IMR-90 (cell line): ENCODE measurements at regions not wholly inside any gene's neighbourhood (a gene's known extent, or its start where the extent isn't known, plus 50 kb on each side); places are given as distances from the start of the nearest gene placed in this dataset.

ENCODE experiments used
- ATAC-seq: fragments of 200-7000 bp; cut with Tn5 transposase; 2 replicates; pipeline ENCODE4 v1.9.1; 2020; ENCODE audit warnings: low read depth, mild to moderate bottlenecking, moderate library complexity
- BruUV-seq: library from RNA; stranded (reverse); fragments of 400-500 nt; replicated peaks from 2 replicates; lab custom pipeline; 2021; lab: Mats Ljungman, UMichigan
- CTCF ChIA-PET: fragments of 300-600 bp; formaldehyde crosslinking; extraction: SDS; loops from one replicate; lab custom pipeline; 2021; ENCODE audit warnings: antibody characterized with exemption; lab: Yijun Ruan, JAX
- POLR2A ChIA-PET: fragments of 300-600 bp; sonication (Branson Sonifier 250); formaldehyde crosslinking; loops from one replicate; lab custom pipeline; 2022; ENCODE audit warnings: antibody characterized with exemption; ENCODE audit not compliant: unreplicated experiment; lab: Charles Lee
- DNase-seq: peaks from one replicate; pipeline ENCODE4 v3.0.0; 2013
- H2AFZ ChIP-seq: replicated peaks from 2 replicates; pipeline ENCODE3; 2013; ENCODE audit warnings: low read length, mild to moderate bottlenecking; ENCODE audit not compliant: poor library complexity
- H2AK5ac ChIP-seq: 2 replicates; pipeline ENCODE4 v1.6.1; 2013; ENCODE audit warnings: low read depth, low read length, inconsistent platforms
- H2AK9ac ChIP-seq: replicated peaks from 2 replicates; pipeline ENCODE3; 2013; ENCODE audit warnings: mild to moderate bottlenecking, low read depth, low read length, moderate library complexity; ENCODE audit not compliant: poor library complexity
- H2BK120ac ChIP-seq: 2 replicates; pipeline ENCODE4 v1.6.1; 2013; ENCODE audit warnings: low read depth, low read length, inconsistent platforms
- H2BK15ac ChIP-seq: 3 replicates; pipeline ENCODE4 v1.6.1; 2013; ENCODE audit warnings: low read depth, low read length, inconsistent platforms
- H2BK20ac ChIP-seq: 2 replicates; pipeline ENCODE4 v1.6.1; 2013; ENCODE audit warnings: low read depth, mild to moderate bottlenecking, inconsistent platforms, low read length, moderate library complexity
- H2BK5ac ChIP-seq: 2 replicates; pipeline ENCODE4 v1.6.1; 2013; ENCODE audit warnings: mild to moderate bottlenecking, low read depth, low read length, inconsistent platforms; ENCODE audit not compliant: poor library complexity, severe bottlenecking
- H3K14ac ChIP-seq: replicated peaks from 2 replicates; pipeline ENCODE4 v1.6.1; 2013; ENCODE audit warnings: low read depth, low read length, inconsistent platforms
- H3K18ac ChIP-seq: 2 replicates; pipeline ENCODE4 v1.6.1; 2013; ENCODE audit warnings: low read depth, low read length, control low read depth
- H3K23ac ChIP-seq: 2 replicates; pipeline ENCODE4 v1.6.1; 2013; ENCODE audit warnings: low read depth, low read length, inconsistent platforms
- H3K27ac ChIP-seq: 2 replicates; pipeline ENCODE4 v1.5.1; 2013; ENCODE audit warnings: mild to moderate bottlenecking, control low read depth, low read length; ENCODE audit not compliant: insufficient read depth
- H3K27me3 ChIP-seq: 2 replicates; pipeline ENCODE4 v1.6.1; 2013; ENCODE audit warnings: low read length; ENCODE audit not compliant: control insufficient read depth, insufficient read depth
- H3K36me3 ChIP-seq: 2 replicates; pipeline ENCODE4 v1.6.1; 2013; ENCODE audit warnings: low read length, mixed read lengths; ENCODE audit not compliant: control insufficient read depth, insufficient read depth
- H3K4ac ChIP-seq: 2 replicates; pipeline ENCODE4 v1.6.1; 2013; ENCODE audit warnings: low read depth, low read length, inconsistent platforms
- H3K4me1 ChIP-seq: 2 replicates; pipeline ENCODE4 v1.6.1; 2013; ENCODE audit warnings: low read length, mixed read lengths; ENCODE audit not compliant: control insufficient read depth, insufficient read depth
- H3K4me2 ChIP-seq: 2 replicates; pipeline ENCODE4 v1.6.1; 2013; ENCODE audit warnings: low read depth, mild to moderate bottlenecking, control low read depth, low read length, moderate library complexity
- H3K4me3 ChIP-seq: 2 replicates; pipeline ENCODE4 v1.5.1; 2013; ENCODE audit warnings: low read depth, mild to moderate bottlenecking, control low read depth, low read length, moderate library complexity; ENCODE audit not compliant: insufficient read depth
- H3K56ac ChIP-seq: 2 replicates; pipeline ENCODE4 v1.6.1; 2013; ENCODE audit warnings: low read length, inconsistent platforms; ENCODE audit not compliant: insufficient read depth; ENCODE audit errors: extremely low read depth
- H3K79me1 ChIP-seq, 2 experiments: 2 replicates each; pipeline ENCODE4 v1.6.1; 2013; ENCODE audit warnings: low read length in 2 of 2, inconsistent platforms in 1 of 2, low read depth in 1 of 2
- H3K9ac ChIP-seq: 2 replicates; pipeline ENCODE4 v1.6.1; 2013; ENCODE audit warnings: low read depth, low read length, control low read depth
- H3K9me1 ChIP-seq: 2 replicates; pipeline ENCODE4 v1.6.1; 2013; ENCODE audit warnings: low read length, inconsistent platforms; ENCODE audit not compliant: insufficient read depth
- H3K9me3 ChIP-seq: 2 replicates; pipeline ENCODE4 v1.6.1; 2013; ENCODE audit warnings: low read length; ENCODE audit not compliant: control insufficient read depth, insufficient read depth
- H4K20me1 ChIP-seq: 2 replicates; pipeline ENCODE4 v1.6.1; 2013; ENCODE audit warnings: low read length, inconsistent platforms; ENCODE audit not compliant: insufficient read depth
- H4K5ac ChIP-seq: 2 replicates; pipeline ENCODE4 v1.6.1; 2013; ENCODE audit warnings: mild to moderate bottlenecking, low read depth, low read length, control low read depth
- H4K8ac ChIP-seq, 2 experiments: 2 replicates each; pipeline ENCODE4 v1.6.1; 2013; ENCODE audit warnings: low read depth in 2 of 2, low read length in 2 of 2, control low read depth in 1 of 2, inconsistent platforms in 1 of 2
- H4K91ac ChIP-seq: 2 replicates; pipeline ENCODE4 v1.6.1; 2013; ENCODE audit warnings: low read depth, low read length, inconsistent platforms; ENCODE audit not compliant: insufficient read depth
- BHLHE40 ChIP-seq: fragments of 150-350 bp; IDR thresholded peaks from 2 replicates; pipeline ENCODE4 v1.6.1; 2016; ENCODE audit warnings: mild to moderate bottlenecking, low read depth, low read length
- CEBPB ChIP-seq: IDR thresholded peaks from 2 replicates; pipeline ENCODE4 v1.6.1; 2012; ENCODE audit warnings: low read depth, low read length, improper control_type of control experiment
- CHD1 ChIP-seq: IDR thresholded peaks from 2 replicates; pipeline ENCODE4 v1.6.1; 2012; ENCODE audit warnings: low read depth, low read length, improper control_type of control experiment
- FOS ChIP-seq: fragments of 150-350 bp; IDR thresholded peaks from 2 replicates; pipeline ENCODE4 v1.6.1; 2016; ENCODE audit warnings: low read depth, low read length
- MAFK ChIP-seq: IDR thresholded peaks from 2 replicates; pipeline ENCODE4 v1.6.1; 2012; ENCODE audit warnings: low read depth, low read length, improper control_type of control experiment
- MAZ ChIP-seq: IDR thresholded peaks from 2 replicates; pipeline ENCODE4 v1.6.1; 2012; ENCODE audit warnings: low read depth, mild to moderate bottlenecking, low read length, improper control_type of control experiment, moderate library complexity, borderline replicate concordance
- MXI1 ChIP-seq: IDR thresholded peaks from 2 replicates; pipeline ENCODE4 v1.6.1; 2012; ENCODE audit warnings: low read depth, mild to moderate bottlenecking, low read length, moderate library complexity, borderline replicate concordance
- NFE2L2 ChIP-seq: fragments of 150-350 bp; IDR thresholded peaks from 2 replicates; pipeline ENCODE4 v1.6.1; 2016; ENCODE audit warnings: low read depth, mild to moderate bottlenecking, low read length
- POLR2A ChIP-seq: IDR thresholded peaks from 2 replicates; pipeline ENCODE4 v1.6.1; 2012; ENCODE audit warnings: mild to moderate bottlenecking, low read depth, low read length
- RAD21 ChIP-seq: IDR thresholded peaks from 2 replicates; pipeline ENCODE4 v1.6.1; 2012; ENCODE audit warnings: low read length, improper control_type of control experiment
- RCOR1 ChIP-seq: IDR thresholded peaks from 2 replicates; pipeline ENCODE4 v1.6.1; 2012; ENCODE audit warnings: mild to moderate bottlenecking, low read length, improper control_type of control experiment; ENCODE audit not compliant: insufficient replicate concordance
- RFX5 ChIP-seq: IDR thresholded peaks from 2 replicates; pipeline ENCODE4 v1.8.0; 2012; ENCODE audit warnings: low read depth, mild to moderate bottlenecking, low read length, moderate library complexity
- SMC3 ChIP-seq: fragments of 150-350 bp; IDR thresholded peaks from 2 replicates; pipeline ENCODE4 v1.6.1; 2016; ENCODE audit warnings: low read depth, mild to moderate bottlenecking, antibody characterized with exemption, low read length, moderate library complexity
- WGBS, 2 experiments: methylation state at CpG; one replicate each; pipeline versions ENCODE4 v1.1.5 to v1.1.7; 2013; ENCODE audit warnings: missing lambda C conversion rate in 2 of 2; ENCODE audit not compliant: insufficient read length in 1 of 2; ENCODE audit errors: extremely low coverage in 2 of 2; 5-methylcytosine and 5-hydroxymethylcytosine counted together
- dilution Hi-C: fragments of 300-500 bp; cut with HindIII; formaldehyde crosslinking; loops from one replicate; pipeline ENCODE4 v1.14.3; 2018; ENCODE audit warnings: low sequenced_read_pairs; ENCODE audit not compliant: unreplicated experiment
- in situ Hi-C: fragments of 300-500 bp; cut with MboI; formaldehyde crosslinking; loops from 3 replicates; pipeline ENCODE4 v1.14.3; 2019; ENCODE audit warnings: low sequenced_read_pairs, inconsistent platforms, mixed read lengths
- intact Hi-C: fragments of 100-400 bp; cut with micrococcal nuclease; formaldehyde crosslinking; loops from 2 replicates; pipeline ENCODE4 v1.10.0; 2022
- TF ChIP-seq, protein P1 (sequence below): fragments of 150-350 bp; IDR thresholded peaks from 2 replicates; pipeline ENCODE4 v1.6.1; 2016; ENCODE audit warnings: low read depth, mild to moderate bottlenecking, low read length, moderate library complexity, borderline replicate concordance
- TF ChIP-seq, protein P2 (sequence below): conservative IDR thresholded peaks from 2 replicates; pipeline ENCODE4 v1.5.1; 2012; ENCODE audit warnings: mild to moderate bottlenecking, low read depth, low read length, improper control_type of control experiment
- TF ChIP-seq, protein P3 (sequence below): fragments of 150-350 bp; IDR thresholded peaks from 2 replicates; pipeline ENCODE4 v1.6.1; 2017; ENCODE audit warnings: mild to moderate bottlenecking, antibody characterized with exemption, low read length, low read depth

DNA sequence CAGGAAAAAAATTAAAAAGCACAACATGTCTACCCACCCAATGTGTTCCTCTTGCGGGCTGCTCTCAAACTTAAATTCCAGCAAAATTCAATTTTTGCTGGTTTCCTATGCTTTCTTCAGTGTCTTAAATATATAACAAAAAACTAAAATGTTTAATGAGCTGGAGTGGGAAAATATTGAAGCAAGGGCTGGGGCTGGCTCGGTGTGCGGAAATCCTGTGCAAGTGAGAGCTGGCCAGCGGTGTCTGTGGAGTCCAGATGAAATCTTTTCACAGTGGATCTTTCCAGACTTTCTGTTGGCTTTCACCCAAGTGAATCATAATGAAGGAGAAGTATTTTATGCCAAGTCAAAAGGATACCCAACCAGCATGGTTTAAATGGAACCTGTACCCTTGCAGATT lies 1733.6 kb downstream of the TP53TG3F start:
- Histone ChIP-seq H3K56ac (no peak overlapping the region), H2AFZ (no peak overlapping the region), H3K4me2 (no peak overlapping the region), H2BK15ac (no peak overlapping the region), H4K5ac (no peak overlapping the region), H4K8ac (no peak overlapping the region), H4K20me1 (no peaks in the 10 kb centered on the region), H2BK5ac (no peak overlapping the region), H4K91ac (no peak overlapping the region), H3K27ac (no peak overlapping the region), H3K9me1 (no peaks in the 10 kb centered on the region), H3K9me3 (peaks cover 15% of the 10 kb centered on the region; the same call in 1 of the 2 replicates), H2BK120ac (no peak overlapping the region), H3K4me1 (no peaks in the 10 kb centered on the region), H3K4ac (no peak overlapping the region), H3K4me3 (no peak overlapping the region), H3K18ac (no peak overlapping the region), H3K9ac (no peak overlapping the region), H3K27me3 (no peaks in the 10 kb centered on the region), H3K79me1 (no peaks in the 10 kb centered on the region), H3K14ac (no peak overlapping the region), H3K23ac (no peak overlapping the region), H3K36me3 (no peaks in the 10 kb centered on the region), H2BK20ac (no peak overlapping the region), H2AK9ac (no peak overlapping the region), H2AK5ac (no peak overlapping the region)
- dilution Hi-C loops, result no loop called here
- TF ChIP-seq MXI1 (no peak), SMC3 (no peak), MAZ (no peak), MAFK (no peak), RAD21 (no peak), RFX5 (no peak), BHLHE40 (no peak), POLR2A (no peak), CHD1 (no peak), FOS (no peak), NFE2L2 (no peak), CEBPB (no peak), RCOR1 (no peak)
- TF ChIP-seq, protein P1, sequence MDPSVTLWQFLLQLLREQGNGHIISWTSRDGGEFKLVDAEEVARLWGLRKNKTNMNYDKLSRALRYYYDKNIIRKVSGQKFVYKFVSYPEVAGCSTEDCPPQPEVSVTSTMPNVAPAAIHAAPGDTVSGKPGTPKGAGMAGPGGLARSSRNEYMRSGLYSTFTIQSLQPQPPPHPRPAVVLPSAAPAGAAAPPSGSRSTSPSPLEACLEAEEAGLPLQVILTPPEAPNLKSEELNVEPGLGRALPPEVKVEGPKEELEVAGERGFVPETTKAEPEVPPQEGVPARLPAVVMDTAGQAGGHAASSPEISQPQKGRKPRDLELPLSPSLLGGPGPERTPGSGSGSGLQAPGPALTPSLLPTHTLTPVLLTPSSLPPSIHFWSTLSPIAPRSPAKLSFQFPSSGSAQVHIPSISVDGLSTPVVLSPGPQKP, result no peak
- TF ChIP-seq, protein P2, sequence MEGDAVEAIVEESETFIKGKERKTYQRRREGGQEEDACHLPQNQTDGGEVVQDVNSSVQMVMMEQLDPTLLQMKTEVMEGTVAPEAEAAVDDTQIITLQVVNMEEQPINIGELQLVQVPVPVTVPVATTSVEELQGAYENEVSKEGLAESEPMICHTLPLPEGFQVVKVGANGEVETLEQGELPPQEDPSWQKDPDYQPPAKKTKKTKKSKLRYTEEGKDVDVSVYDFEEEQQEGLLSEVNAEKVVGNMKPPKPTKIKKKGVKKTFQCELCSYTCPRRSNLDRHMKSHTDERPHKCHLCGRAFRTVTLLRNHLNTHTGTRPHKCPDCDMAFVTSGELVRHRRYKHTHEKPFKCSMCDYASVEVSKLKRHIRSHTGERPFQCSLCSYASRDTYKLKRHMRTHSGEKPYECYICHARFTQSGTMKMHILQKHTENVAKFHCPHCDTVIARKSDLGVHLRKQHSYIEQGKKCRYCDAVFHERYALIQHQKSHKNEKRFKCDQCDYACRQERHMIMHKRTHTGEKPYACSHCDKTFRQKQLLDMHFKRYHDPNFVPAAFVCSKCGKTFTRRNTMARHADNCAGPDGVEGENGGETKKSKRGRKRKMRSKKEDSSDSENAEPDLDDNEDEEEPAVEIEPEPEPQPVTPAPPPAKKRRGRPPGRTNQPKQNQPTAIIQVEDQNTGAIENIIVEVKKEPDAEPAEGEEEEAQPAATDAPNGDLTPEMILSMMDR, result no peak
- TF ChIP-seq, protein P3, sequence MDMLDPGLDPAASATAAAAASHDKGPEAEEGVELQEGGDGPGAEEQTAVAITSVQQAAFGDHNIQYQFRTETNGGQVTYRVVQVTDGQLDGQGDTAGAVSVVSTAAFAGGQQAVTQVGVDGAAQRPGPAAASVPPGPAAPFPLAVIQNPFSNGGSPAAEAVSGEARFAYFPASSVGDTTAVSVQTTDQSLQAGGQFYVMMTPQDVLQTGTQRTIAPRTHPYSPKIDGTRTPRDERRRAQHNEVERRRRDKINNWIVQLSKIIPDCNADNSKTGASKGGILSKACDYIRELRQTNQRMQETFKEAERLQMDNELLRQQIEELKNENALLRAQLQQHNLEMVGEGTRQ, result no peak
- ChIA-PET POLR2A (no interaction called here), CTCF (no interaction called here)
- in situ Hi-C loops, result no loop called here
- BruUV-seq, result no TSS peak
- WGBS, 2 experiments, result 60% methylated on average over 1 of the region's 4 CpGs; no CpG with 5 or more reads in 1 of the 2 experiments
- intact Hi-C loops, result no loop called here
- DNase-seq (no peak), ATAC-seq (no peak)
